ENCODE measurements at regions not wholly inside any gene's neighbourhood (a gene's known extent, or its start where the extent isn't known, plus 50 kb on each side); places are given as distances from the start of the nearest gene placed in this dataset.

GRCh38 chr6:53398247-53399026, 49.7 kb upstream of the ELOVL5 start:
- TF ChIP-seq TAF1 (IDR thresholded peaks at IDR 0.05; ENCODE audit: borderline replicate concordance, insufficient read depth, low read length) (no peak), SIN3A (IDR thresholded peaks at IDR 0.05; ENCODE audit: borderline replicate concordance, insufficient read depth, low read length) (no peak), REST (IDR thresholded peaks at IDR 0.05; ENCODE audit: insufficient read depth in 1 of 2, low read depth in 2 of 2, low read length in 2 of 2) (no peak)

All from PFSK-1 (cell line).